NCI-H2107 (cell line): ENCODE measurements at regions not wholly inside any gene's neighbourhood (a gene's known extent, or its start where the extent isn't known, plus 50 kb on each side); places are given as distances from the start of the nearest gene placed in this dataset.

Experiments used
- DNase-seq: peaks from one replicate; lab custom pipeline; 2025; lab: John Stamatoyannopoulos, UW

DNA sequence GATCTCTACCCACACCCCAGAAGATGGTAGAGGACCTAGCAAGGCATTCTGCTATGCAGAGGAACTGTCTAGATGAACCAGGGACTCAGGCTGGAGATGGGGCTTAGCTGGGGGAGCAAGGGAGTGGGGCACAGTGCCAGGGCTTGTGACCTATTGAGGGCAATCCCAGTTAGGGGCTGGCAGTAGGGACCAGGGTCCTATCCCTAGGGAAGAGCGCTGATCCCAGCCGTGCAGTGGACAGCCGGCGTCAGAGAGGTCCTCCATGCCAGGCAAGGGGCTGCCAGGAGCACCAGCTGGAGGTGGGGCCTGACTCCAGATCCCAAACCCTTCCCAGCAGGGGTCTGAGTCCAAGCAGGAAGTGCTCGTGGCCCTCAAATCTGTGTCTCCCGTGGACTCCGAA is 52.7 kb upstream of the NEURL1B start:
- DNase-seq = no peak

DNA sequence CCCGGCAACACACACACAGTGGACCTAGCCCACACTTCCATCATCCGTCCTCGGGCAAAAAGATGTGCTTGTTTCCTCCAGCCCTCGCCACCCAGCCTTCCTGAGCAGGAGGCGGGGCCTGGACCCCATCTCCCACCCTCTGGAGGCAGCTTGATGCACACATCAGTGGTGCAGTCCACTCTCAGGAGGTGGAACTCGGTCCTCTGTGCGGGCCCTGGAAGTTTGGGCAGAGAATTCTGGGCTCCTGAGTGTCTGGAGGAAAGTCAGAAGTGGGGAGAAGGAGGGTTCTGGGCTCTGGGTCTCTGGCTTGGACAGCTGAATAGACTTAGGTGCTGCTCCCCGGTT is 54.0 kb upstream of the NEURL1B start:
- DNase-seq = no peak

DNA sequence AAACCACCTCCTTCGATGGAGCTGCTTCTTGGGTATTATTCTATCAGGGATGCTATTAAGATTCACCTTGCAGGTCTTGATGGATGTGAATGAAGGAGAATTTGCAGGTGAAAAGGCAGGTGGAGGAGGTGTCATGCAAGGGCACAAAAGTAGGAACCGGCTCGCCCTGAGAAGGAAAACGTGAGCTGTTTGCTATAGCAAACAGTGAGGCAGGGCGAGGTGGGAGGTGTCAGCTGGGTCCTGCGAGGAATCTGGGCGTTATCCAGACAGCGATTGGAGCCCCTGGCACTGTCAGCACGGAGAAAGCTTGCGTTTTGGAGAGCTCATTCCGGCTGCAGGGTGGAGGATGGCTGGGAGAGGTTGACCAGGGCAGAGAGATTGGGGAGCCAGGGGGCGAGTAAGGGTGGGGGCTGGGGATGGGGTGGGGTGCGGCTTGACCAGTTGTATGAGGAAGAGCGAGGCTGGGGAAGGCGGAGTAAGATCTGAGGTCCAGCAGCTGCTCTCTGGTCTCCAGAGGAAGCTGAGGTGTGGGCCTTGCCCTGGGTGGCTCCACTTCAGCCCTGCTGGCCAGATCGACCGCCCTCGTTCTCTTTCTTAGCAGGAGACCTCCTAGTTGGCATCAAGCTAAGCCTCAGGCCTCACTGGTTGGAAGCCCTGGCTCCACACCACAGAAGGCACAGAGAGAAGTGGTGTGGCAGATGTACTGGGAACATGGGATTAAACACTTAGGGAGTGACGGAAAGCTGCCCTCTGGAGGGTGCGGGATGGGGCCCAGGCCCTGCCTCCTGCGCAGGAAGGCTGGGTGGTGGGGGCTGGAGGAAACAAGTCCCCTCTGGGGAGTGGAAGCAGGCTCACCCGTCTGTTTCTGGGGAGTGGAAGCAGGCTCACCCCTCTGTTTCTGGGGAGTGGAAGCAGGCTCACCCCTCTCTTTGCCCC is 54.7 kb upstream of the NEURL1B start:
- no peak for DNase-seq

DNA sequence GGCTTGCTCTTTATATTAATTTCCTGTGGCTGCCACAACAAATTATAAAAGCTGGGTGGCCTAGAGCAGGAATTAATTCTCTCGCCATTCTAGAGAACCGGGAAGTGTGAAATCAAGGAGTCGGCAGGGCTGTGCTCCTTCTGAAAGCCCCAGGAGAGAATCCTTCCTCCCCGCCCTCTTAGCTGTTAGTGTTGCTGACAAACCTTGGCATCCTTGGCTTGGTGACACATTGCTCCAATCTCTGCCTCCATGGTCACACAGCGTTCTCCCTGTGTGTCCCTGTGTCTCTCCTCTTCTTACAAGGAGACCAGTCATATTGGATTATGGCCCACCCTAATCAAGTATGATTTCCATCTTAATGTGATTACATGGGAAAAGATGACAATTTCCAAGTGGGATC is 55.9 kb upstream of the NEURL1B start:
- no peak for DNase-seq

DNA sequence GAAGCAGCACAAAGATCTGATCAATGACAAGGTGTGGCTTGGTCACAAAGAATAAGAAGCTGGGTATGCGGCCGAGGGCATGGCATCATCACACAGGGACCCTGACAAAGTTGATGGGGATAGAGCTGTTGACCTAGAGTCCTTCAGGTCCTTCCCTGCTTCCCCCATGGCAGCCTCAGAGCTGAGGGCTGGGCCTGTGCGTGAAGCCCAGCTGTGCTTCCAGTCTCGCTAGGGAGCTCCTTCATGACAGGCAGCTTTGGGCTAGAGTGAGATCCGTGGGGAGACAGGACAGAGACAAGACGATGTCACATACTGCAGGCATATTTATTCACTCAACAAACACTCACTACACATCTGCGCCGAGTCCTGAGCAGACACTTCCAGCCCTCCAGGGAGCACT is 56.4 kb upstream of the NEURL1B start:
- DNase-seq = no peak

DNA sequence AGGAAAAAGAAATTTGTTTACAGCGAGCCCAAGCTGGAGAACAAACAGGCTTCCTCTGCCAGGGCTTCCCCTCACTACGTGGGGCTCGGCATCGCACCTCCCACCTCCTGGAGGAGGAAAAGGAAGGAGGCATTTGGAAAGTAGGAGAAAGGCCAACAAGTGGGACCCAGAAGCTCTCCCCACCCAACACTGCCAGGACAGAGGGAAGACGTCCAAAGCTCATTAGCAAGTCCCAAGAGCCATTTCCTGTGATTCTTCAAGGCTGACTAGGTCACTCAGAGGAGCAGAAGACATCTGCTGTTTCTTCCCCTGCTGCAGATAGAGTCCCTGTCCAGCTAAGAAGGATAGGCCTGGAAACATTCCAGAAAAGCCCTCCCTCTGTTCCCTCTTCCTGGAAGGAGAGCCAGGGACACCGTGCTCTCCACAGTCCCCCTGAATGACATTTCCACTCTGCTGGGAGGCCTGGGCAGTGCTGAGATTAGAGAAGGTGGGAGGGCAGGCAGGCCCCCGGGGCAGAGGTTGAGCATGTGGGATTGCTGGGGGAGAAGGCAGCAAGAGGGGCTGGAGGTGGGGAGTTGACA is 57.0 kb upstream of the NEURL1B start:
- no peak for DNase-seq

DNA sequence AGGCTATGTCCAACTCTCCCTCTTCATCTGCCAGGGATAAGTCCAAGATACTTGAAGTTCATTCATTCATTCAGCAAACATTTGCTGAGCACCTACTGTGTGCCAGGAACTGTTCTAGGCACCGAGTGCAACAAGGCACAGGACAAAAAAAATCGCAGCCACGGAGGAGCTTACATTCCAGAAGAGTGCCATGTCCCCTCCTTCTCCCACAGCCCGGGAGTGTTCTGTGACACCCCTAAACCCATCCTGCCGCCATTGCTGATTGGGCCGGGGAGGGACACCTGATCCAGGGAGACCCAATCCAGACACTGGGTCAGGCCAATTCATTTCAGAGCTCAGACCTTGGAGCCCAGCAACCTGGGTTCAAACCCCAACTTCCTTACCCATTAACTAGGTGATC is 58.1 kb upstream of the NEURL1B start:
- DNase-seq = no peak

DNA sequence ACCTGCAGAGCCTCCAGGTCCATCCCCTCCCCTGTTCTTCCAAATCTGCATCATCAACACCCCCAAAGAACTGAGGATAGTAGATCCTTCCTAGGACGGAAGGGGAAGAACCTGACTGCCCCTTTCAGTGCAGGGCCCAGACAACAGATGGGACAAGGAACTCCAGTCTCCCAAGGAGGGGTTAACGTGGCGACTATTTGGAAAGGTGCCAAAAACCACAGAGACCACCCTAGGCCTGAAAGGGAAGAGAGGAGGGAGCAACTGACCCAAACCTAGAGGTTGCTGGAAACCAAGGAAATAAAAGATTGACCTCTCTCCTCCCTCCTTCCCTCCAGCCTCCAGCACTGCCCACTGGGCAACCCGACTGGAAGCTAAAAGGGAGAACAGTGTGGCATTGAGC is 59.7 kb upstream of the NEURL1B start:
- no peak for DNase-seq

DNA sequence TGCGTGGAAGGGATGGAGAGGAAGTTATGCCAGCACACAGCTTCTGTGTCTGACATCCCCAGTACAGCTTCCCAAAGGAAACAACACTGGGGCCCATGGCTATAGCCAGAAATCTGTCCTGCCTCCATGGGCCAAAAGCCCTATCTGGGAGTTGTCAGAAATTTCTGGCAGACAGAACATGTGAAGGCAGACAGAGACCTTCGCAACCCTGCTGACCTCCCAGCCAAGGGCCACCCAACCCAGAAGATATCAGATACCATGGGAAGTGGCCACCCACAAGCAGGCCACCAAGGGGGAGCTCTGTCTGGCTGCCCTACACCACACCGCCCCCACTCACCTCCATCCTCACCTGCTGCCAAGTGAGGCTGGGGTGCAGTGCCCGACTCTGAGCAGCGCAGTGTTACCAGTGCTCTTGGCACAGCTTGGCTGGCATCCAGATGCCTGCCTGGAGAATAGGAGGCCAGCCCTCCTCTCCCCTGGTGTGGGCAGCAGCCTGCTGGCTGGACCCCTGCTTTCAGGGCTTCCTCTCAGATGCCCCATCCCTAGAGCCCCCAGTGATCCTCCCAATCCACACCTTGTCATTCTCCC is 61.6 kb upstream of the NEURL1B start:
- DNase-seq = no peak

DNA sequence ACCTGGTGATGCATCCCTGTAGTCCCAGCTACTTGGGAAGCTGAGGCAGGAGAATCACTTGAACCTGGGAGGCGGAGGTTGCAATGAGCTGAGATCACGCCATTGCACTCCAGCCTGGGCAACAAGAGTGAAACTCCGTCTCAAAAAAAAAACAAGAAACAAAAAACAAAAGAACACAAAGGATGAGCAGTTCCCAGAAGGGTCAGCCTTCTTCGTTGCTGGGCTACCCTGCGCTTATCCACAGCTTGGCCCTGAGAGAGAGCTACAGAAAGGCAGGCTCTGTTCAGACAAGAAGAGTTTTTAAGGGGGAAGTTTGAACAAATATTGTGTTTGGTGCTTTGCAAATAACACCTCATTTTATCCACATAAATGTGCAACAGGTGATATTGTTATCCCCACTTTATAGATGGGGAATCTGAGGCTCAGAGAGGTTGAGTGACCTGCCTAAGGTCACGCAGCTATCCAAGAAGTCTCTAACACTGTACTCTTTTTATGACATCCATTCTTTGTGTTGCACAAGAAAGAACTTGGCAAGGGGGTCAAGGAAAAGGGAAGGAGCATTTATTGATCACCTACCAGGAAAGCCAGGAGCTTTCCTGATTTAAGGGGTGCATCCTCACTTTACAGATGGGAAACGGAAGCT is 63.7 kb upstream of the NEURL1B start:
- DNase-seq = no peak

DNA sequence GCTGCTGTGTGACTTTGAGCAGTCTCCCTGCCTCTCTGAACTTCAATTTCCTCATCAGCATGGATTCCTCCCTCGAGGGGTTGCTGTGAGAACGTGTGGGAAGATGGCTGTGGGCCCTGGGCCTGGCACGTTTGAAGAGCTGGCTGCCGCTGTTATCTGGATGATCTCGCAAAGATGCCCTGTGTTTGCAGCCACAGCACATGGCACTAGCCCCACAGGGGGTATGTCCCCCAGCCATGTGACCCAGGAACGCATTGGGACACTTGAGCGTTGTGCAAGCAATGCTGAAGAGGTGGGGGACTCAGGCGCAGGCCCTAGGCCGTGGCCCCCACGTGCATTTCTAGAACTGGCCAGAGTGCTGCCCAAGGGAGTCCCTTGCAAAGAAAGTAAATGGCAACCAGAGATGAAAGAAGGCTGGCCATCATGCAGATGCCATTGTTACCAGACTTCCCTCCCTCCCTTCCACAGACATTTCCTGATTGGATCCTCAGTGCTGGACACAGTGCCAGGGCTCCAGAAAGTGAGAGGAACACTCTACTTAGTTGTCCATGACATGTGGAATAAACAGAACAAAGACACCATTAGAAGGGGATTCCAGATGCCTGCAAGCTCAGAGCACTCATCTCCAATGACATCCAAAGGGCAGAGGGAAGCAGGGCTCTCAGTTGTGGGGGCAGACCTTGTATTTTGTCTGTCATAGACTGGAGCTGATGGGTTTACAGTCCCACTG is 65.1 kb upstream of the NEURL1B start:
- DNase-seq = no peak

DNA sequence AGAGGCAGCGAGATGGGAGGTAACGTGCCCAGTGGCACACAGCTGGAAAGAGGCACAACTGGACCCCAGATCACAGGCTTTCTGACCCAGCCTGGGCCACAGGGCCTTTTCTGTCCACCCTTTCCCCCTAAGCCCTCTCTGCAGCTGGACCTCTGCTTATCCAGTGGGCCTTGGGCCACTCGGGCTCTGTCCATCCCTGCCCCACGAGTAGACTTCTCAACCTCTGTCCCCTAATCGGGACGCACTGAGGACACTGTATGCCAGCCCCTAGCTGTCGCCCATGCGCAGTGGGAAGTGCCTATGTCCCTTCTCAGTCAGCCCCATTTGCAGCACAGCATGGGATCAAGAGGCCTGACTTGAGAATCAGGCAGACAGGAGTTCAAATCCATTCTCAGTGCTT is 65.6 kb upstream of the NEURL1B start:
- DNase-seq = no peak

DNA sequence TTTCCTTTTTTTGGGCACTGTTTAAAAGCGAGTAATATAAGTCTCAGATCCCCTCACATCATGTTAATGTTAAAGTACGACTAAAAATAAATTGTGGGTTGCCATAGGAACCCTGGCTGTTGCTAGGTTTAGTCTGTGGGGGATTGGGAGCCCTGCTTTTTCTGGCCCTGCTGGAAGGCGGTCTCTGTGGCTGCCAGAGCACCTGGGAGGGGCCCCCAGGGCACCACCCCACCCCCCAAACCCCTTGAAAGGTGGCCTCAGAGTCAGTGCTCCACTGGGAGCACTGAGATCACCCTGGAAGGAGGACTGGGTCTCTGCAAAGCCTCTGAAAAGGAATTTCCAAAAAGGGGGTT is 66.2 kb upstream of the NEURL1B start:
- no peak for DNase-seq

DNA sequence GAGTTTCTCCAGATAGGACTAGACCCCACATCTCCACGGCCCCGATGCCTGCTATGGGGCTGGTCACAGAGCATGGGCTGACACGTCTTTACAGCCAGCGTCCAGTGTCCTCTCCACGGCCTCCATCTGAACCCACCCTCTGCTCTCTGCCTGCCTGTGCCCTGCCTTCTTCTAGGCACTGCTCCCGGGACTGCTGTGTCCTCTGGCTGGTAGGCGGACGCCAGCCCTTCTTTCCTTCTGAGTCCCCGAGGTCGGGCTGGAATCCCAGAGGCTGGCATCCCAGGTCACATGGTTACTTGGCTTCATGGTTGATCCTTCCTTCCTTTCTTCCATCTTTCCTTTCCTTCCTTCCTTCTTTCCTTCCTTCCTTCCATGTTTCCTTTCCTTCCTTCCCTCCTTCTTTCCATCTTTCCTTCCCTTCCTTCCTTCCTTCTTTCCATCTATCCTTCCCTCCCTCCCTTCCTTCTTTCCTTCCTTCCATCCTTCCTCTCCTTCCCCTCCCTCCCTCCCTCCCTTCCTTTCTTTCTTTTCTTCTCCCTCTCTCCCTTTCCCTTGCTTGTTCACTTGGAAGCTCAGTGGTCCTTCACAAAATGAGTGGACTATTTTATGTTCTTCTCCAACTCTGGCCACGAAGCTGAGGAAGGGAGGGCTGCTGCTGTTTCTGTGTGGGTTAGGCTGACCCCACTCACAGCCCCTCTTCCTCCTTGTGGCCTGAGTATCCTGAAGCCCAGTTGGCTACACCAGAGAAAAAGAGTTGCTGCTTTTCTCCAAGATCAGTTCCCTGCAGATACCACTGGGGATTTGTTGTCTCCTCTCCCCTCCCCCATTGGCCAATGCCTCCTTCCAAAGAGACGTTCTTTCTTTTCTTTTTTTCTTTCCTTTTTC is 66.8 kb upstream of the NEURL1B start:
- no peak for DNase-seq

DNA sequence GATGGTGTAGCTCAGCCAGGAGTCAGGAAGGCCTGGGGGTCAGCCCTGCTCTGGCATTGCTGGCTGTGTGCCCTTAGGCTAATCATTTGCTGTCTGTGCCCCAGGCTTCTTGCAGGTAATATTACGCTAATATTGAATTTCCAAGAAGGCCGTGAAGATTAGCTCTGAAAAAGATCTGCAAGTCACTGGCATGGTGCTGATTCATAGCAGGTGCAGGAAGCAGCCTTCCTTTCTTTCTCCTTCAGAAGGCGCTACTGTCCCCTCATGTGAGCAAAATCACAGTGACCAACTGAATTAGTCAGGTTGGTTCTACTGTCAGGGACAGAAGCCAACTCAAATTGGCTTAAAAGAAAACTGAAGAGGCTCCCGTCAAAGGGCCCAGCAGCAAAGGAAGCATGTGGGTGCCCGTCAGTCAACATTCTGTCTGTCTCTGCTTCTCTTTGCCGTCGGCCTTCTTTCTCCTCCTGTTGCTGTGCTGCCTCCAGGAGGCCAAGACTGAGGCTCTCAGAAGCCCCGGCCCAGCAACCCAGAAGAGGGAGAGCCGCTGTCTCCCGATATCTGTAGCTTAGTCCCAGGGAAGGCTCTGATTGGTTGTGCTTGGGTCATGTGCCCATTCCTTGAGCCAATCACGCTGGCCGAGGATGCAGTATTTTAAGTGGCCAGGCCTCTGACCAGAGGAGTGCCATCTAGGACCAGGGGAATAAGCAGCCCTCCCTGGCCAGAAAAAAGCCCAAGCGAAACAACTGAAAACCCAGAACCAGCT is 67.8 kb upstream of the NEURL1B start:
- no peak for DNase-seq

DNA sequence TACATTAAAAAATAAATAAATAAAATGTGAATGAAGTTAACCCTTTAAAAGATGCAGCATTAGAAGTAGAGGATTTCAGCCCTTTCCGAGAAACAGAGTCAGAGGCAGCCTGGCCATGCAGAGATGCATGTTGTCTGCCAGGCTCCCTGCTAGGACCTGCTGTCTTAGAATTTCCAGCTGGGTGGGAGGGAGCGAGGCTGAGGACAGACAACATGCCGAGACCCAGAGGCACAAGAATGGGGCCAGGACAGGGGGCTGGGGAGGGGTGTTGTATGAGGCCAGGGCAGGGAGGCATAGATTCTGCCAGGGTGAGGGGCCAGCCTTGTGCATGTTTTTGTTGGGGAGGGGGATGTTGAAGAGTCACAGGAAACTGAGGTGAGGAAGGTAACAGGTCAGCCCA is 68.6 kb upstream of the NEURL1B start:
- DNase-seq = no peak

DNA sequence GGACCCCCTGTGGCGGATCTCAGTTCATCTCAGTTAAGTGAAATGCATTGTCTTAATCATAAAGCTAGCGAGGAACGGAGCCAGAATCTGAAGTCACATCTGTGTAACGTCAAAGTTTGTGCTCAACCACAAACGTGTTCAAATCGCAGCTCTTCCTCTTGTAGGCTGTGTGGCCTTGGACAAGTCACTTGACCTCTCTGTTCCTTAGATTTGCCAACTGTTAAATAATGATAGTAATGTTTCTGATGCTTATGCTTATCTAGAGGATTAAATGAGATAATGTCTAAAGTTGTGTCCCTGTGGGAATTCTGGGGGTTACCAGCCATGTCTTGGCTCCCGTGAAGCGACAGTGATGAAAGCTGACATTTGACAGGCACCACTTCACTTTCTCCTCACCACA is 69.2 kb upstream of the NEURL1B start:
- DNase-seq = no peak

DNA sequence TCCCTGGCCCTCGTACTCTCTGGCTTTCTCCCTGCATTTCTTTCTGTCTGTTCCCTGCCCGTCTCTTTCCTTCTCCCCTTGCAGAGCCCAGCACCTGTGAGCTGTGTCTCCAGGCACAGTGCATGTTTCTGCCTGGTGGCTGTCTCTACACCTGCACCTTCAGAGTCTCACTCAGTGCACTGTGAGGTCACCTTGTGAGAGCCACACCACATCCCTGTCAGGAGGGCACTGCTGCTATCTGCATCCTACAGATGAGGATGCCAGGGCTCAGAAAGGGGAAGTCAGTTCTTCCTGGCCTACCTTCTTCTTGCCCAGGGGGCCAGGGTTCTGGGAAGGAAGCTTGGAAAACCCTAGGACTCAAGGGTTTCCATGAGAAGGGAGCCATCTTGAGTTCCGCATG is 69.7 kb upstream of the NEURL1B start:
- DNase-seq = no peak

DNA sequence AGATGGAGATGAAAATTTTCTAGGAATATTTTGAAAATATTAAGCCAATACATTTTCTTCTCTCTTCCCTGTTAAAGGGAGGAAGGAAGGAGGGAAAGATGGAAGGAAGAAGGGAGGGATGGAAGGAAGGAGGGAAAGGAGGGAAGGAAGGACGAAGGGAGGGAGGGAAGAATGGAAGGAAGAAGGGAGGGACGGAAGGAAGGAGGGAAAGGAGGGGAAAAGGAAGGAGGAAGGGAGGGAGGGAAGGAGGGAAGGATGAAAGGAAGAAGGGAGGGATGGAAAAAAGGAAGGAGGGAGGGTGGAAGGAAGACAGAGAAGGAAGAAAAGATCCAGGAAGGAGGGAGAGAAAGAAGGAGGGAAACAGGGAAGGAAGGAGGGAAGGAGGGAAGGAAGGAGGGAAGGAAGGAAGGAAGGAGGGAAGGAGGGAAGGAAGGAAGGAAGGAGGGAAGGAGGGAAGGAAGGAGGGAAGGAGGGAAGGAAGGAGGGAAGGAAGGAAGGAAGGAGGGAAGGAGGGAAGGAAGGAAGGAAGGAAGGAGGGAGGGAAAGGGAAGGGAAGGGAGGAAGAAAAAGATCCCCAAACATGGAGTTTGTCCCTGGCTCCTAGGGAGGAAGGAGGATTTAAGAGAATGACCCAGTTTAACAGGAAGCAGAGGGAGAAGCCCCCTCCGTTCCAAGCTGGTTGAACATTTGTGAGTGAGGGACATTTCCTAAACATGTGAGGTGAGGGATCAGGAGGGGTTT is 70.3 kb upstream of the NEURL1B start:
- no peak for DNase-seq
